Esophagus squamous epithelium (tissue), 4 donors: ENCODE measurements at regions not wholly inside any gene's neighbourhood (a gene's known extent, or its start where the extent isn't known, plus 50 kb on each side); places are given as distances from the start of the nearest gene placed in this dataset.

Experiments
- CTCF ChIP-seq, 6 experiments: fragments of 450-650 bp in 4 of 6; fragments of 200-600 bp in 2 of 6; sonication (generic) in 2 of 6; IDR thresholded peaks; one replicate each; pipeline ENCODE4 v1.5.1; 2016 to 2019; ENCODE audit warnings: antibody characterized with exemption in 6 of 6, mild to moderate bottlenecking in 4 of 6, moderate library complexity in 4 of 6
- POLR2A ChIP-seq, 4 donors: fragments of 450-650 bp; IDR thresholded peaks; one replicate each; pipeline ENCODE4 v1.6.1; 2017; ENCODE audit warnings: antibody characterized with exemption in 4 of 4, mild to moderate bottlenecking in 4 of 4, moderate library complexity in 3 of 4

- TF ChIP-seq CTCF (IDR thresholded peaks at IDR 0.05) (no peak), POLR2A (IDR thresholded peaks at IDR 0.05) (no peak)
These were observed 220.1 kb downstream of the TOMM20 start for GRCh38 chr1:234908571-234908970.
